HEK293 (cell line): ENCODE measurements at regions not wholly inside any gene's neighbourhood (a gene's known extent, or its start where the extent isn't known, plus 50 kb on each side); places are given as distances from the start of the nearest gene placed in this dataset.

Experiments
- CTCF ChIP-seq: fragments of 450-650 bp; formaldehyde crosslinking; IDR thresholded peaks from 2 replicates; pipeline ENCODE4 v1.5.1; 2016; ENCODE audit warnings: missing biosample characterization, missing genetic modification characterization
- PATZ1 ChIP-seq: fragments of 450-650 bp; formaldehyde crosslinking; IDR thresholded peaks from 2 replicates; pipeline ENCODE4 v1.5.1; 2016; ENCODE audit warnings: missing biosample characterization, missing genetic modification characterization
- PRDM1 ChIP-seq: fragments of 450-650 bp; formaldehyde crosslinking; IDR thresholded peaks from 2 replicates; pipeline ENCODE4; 2016; ENCODE audit warnings: missing biosample characterization, missing genetic modification characterization
- REST ChIP-seq: fragments of 450-650 bp; formaldehyde crosslinking; IDR thresholded peaks from 2 replicates; pipeline ENCODE4 v1.5.1; 2016; ENCODE audit warnings: missing biosample characterization, missing genetic modification characterization
- TCF7L2 ChIP-seq: IDR thresholded peaks from 2 replicates; pipeline ENCODE4 v1.6.1; 2011; ENCODE audit warnings: low read depth, mild to moderate bottlenecking, inconsistent platforms, low read length, moderate library complexity, borderline replicate concordance
- ZBTB20 ChIP-seq: fragments of 450-650 bp; formaldehyde crosslinking; IDR thresholded peaks from 2 replicates; pipeline ENCODE4 v1.5.1; 2016; ENCODE audit warnings: missing biosample characterization, missing genetic modification characterization

GRCh38 chr7:24483804-24484203, 89.4 kb upstream of the PALS2 start:
- TF ChIP-seq CTCF (tag by site-specific recombination) (no peak), ZBTB20 (tag by site-specific recombination) (no peak), REST (tag by site-specific recombination) (no peak), PRDM1 (tag by site-specific recombination) (no peak), TCF7L2 (no peak), PATZ1 (no peak)
